CD4-positive, alpha-beta T cell treated with Interleukin-10 for 1 hour (primary cell): ENCODE measurements at regions not wholly inside any gene's neighbourhood (a gene's known extent, or its start where the extent isn't known, plus 50 kb on each side); places are given as distances from the start of the nearest gene placed in this dataset.
"Not testable (repeated sequence)": the region's sequence is repeated elsewhere in the genome, so short reads cannot be mapped to it uniquely, and the experiment has no call there.

Experiments
- DNase-seq: peaks from one replicate; pipeline ENCODE4 v3.0.0-alpha.2; 2020

DNA sequence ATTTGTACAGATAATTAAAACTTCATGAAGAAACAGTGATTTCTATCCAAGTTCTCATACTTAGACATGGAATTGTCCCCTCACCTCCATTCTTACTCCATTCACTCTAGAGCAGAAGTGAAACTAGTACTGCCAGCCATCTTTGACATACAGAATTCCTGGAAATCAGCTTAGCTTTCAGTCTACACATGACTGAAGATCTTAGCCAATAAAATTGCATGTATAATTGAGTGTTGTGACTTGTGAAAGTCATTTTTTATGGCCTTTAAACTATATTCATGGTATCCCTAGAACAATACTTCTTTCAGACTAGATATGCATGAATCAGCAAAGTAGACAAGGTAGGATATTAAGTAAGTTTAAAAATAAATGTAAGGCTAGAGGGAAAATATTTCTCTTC lies 705.2 kb upstream of the ZNF608 start:
- DNase-seq: no peak

DNA sequence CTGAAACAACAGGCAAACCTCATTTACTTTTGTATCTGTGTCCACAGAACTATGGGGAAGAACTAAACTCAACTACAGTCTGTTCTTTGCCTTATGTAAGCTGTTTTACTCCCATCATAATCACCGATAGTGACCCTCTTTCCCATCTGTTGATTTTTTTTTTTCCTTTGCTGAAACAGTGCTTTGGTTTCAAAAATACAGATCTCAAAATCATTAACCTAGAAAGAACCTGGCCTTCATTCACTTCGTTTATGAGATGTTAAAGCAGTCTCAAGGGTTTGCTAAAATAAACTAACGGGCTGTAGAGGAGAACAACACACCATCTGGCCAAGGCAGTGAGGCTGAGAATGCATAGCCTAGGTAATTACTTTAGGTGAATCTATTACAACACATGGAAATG lies 706.6 kb upstream of the ZNF608 start:
- DNase-seq: no peak

DNA sequence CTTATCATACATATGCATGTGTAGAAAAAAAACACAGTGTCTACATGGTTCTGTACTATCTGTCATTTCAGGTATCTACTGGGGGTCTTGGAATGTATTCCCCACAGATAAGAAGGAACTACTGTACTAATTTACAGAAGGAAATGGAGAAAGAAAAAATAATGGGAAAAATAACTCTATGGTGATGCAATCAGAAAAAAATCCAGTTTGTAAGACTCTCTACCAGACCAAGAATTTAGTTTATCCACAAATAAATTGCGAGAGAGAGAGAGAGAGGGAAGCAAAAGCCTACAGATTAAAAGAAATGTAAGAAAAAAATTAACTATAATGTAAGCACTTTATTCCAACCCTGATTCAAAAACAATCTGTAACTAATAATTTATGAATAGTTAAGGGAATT lies 708.6 kb upstream of the ZNF608 start:
- no peak for DNase-seq

DNA sequence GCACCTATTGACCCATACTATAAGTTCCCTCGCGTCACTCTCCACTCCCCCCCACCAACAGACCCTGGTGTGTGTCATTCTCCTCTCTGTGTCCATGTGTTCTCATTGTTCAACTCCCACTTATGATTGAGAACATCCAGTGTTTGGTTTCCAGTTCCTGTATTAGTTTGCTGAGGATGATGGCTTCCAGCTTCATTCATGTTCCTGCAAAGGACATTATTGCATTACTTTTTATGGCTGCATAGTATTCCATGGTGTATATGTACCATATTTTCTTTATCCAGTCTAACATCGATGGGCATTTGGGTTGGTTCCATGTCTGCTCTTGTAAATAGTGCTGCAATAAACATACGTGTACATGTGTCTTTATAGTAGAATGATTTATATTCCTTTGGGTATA lies 709.6 kb upstream of the ZNF608 start:
- DNase-seq: not testable (repeated sequence)

DNA sequence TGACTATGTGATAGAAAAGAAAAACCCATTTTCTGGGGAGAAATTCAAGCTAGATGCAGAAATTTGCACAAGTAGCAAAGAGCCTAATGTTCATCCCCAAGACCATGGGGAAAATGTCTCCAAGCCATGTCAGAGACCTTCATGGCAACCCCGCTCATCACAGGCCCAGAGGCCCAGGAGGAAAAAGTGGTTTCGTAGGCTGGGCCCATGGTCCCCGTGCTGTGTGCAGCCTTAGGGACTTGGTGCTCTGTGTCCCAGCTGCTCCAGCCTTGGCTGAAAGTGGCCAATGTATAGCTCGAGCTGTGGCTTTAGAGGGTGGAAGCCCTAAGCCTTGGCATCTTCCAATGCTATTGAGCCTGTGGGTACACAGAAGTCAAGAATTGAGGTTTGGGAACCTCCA lies 711.2 kb upstream of the ZNF608 start:
- no peak for DNase-seq

DNA sequence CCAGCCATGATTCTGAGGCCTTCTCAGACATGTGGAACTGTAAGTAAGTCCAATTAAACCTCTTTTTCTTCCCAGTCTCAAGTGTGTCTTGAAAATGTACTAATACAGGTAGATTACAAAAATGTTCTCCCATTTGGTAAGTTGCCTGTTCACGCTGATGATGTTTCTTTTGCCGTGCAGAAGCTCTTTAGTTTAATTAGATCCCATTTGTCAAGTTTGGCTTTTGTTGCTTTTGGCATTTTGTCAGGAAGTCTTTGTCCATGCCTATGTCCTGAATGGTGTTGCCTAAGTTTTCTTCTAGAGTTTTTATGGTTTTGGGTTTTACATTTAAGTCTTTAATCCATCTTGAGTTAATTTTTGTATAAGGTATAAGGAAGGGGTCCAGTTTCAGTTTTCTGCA lies 712.5 kb upstream of the ZNF608 start:
- not testable (repeated sequence) for DNase-seq

DNA sequence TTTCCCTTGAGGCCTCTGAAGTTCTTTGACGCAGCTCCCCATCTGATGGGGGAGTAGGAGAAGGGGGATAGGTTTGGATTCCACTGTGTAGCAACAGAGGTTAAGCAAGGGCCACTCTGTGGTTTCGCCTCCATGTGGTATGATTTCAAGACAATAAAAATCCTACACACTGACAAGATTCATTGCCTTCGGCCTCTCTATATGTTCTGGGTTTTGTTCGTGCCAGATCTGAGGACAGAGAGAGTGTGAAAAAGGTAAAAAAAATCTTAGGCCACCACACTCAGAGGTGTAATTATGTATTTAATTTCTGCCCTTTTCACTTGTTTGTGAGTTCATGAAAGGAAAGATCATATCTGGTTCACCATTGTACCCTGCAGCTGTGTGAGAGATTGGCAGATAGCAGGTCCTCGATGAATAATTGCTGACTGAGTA lies 715.2 kb upstream of the ZNF608 start:
- no peak for DNase-seq

DNA sequence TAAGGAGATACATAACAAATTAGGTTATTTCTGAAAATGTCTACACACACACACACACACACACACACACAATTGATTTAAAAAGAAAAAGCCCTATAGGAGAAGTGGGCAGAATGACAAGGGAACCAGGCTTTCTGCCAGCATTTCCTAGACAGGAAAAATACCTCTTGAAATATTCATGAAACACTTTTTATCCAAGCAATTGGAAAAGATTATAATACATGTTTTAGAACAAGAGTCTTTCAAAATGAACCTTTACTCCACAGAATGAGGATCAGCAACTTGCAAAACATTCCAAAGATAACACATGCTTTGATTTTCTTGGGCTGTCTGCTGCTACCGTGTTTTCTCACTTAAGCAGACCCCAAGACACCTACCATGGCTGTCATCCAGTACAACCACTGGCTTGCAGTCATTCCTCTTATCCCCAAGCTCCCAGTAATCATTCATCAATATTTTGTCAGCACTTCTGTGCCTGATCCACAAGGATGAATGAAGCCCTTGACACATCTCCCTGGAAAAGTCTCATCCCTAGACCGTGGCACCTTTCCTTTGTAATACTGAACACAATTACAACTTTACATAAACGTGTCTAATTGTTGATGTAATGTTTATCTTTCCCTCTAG lies 717.1 kb upstream of the ZNF608 start:
- DNase-seq: no peak

DNA sequence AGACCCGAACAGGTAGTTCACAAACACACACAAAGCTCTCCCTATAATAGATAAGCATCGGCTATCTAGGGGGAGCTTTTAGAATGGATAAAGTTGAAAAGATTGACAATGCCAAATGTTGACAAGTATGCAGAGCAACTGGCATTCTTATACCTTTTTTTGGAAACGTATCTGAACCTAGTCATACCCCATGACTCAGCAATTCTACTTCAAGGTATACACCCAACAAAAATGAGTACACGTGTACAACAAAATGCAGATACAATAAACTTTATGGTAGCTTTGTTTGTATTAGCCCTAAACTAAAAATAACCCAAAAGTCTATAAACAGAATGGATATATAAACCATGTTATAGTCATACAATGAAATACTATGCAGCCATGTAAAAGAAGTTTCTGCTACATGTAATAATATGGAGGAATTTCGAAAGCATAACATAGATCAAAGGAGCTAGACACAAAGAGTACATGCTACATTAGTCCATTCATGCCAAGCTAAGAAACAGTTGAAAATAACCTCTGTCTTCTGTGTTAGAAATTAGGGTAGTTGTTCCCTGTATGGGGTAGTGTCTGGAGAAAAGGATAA lies 718.5 kb upstream of the ZNF608 start:
- DNase-seq: no peak

DNA sequence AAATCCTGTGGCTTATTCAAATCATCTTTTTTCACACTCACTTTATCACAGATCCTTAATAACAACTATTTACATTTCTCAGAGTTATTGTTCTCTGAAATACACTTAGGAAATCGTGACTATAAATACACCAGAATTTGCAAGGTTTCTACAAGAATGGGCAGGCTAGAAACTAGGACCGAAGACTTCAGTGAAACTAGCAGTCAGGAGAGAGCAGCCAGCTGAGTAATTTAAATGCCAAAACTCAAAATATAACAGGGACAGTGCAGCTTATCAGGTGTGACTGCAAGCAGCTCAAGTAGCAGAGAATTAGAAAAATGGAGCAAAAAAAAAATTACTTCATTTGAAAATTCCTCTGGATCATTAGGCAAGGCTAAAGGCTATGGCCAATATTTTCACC lies 719.3 kb upstream of the ZNF608 start:
- DNase-seq: no peak

DNA sequence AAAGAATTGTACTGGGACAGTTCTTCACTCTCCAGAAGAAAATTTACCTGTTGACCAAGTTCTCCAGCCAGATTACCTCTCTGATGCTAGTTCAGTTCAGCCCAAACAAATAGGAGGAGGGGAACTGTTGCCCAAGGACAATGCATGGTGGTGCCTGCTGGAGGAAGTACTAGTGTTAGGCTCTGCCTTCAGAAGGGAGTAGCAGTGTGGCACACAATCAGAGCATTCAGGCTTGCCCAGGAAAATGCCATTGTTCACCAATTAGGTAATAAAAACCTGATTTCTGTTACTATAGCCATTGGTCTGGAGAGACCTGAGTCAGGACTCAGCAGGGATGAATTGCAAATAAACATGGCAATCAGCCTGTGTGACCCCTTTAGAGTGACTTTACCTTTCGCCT lies 720.8 kb upstream of the ZNF608 start:
- no peak for DNase-seq

DNA sequence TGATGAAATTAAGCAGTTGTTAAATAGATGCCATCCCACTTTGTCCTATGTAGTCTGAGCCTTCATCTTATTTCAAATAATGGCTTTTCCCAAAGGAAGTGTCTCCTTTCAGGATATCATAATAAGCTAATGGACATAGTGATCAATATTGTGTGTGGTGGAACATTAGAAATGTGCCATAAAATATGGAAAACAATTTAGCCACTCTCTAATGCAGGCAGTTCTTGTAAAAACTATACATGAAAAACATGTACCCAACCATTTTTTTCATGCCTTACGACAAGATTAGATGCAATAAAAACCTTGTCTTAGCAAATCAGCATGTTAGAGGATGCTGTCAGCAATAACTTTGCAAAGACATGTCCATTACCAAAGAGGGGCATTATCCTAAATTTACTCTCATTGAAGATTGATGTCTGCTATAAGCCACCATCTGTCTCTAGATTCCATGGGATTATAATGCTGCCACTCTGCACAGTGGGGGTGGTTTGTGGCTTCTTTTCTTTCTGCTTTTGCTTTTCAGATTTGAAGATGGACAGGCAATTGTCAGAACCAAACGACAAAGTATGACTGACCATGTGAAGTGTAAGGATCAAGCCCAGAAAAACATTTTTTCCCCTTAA lies 724.0 kb upstream of the ZNF608 start:
- no peak for DNase-seq

DNA sequence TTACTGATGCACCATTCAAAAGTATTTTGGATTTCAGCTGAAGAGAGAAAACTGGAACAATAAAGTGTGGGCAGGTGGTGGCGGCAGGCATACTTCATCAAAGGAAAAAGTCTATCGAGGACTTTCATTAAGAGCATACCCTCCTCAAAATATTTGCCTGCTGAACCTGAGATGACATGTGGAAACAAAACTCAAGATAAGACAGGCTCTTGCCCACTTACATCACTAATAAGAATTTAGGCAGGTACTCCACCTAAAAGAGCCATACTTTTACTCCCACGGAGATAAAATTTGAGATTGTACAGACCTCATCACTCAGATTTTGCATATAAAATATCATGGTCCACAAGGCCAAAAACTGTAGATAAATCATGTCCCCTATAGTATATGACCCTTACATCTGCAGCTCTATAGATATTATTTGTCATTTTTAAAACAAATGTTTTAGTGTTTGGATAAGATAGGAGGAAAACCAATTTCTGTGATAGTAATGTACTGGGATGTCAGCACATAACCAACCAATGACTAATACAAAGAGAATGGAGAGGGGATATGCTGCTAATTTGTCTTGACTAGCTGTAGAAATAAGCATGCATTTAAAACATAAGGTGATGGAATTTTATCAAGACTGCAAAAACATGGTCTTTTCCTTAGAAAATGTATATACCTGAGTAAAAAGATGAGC lies 730.6 kb upstream of the ZNF608 start:
- no peak for DNase-seq

DNA sequence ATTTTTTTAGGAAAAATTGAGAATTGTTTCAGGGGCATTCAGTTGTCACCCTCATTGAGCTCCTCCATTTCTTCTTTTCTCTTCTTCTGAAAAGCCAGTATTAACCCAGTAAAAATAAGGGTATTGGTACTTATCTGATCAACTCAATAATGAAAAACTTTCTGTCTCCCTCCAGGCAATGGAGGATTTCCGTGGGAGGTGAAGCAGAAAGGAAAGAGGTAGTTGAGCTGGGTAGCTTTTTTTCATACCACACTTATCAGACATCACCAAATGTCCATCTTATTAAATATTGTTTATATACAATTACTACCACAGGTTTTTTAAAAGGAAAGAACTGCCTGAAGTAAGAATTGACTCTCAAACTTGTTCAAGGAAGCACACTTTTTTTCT lies 731.1 kb upstream of the ZNF608 start:
- no peak for DNase-seq

DNA sequence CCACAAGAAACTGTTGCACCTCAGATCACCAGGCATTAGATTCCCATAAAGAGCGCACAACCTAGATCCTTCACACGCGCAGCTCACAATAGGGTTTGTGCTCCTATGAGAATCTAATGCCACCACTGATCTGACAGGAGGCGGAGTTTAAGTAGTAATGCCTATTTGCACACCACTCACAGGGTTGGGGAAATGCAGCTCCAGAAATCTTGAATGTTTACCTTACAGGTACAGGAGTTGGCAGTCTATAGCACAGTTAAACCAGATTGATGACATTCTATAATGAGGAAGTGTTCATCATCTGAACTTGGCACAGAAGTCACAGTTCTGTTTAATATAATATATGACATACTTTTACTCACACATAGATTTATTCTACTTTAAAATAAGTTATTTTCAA lies 732.2 kb upstream of the ZNF608 start:
- no peak for DNase-seq

DNA sequence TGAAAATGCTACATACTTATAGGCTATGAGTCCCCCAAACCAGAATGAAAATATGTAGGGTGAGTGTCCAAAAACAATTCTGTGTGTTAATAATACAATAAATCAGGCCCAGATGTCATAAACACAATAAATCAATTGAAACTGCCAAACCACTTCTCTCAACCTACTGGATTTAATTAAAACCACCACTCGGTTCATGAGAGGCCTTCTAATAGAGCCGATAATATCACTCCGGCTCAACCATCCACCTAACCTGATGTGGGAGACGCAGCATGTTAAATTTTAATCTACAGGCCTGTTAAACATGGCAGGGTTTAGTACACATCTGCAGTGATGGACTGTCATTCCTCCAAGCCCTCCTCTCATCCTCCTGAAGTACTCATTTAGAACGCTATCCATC lies 734.5 kb upstream of the ZNF608 start:
- no peak for DNase-seq

DNA sequence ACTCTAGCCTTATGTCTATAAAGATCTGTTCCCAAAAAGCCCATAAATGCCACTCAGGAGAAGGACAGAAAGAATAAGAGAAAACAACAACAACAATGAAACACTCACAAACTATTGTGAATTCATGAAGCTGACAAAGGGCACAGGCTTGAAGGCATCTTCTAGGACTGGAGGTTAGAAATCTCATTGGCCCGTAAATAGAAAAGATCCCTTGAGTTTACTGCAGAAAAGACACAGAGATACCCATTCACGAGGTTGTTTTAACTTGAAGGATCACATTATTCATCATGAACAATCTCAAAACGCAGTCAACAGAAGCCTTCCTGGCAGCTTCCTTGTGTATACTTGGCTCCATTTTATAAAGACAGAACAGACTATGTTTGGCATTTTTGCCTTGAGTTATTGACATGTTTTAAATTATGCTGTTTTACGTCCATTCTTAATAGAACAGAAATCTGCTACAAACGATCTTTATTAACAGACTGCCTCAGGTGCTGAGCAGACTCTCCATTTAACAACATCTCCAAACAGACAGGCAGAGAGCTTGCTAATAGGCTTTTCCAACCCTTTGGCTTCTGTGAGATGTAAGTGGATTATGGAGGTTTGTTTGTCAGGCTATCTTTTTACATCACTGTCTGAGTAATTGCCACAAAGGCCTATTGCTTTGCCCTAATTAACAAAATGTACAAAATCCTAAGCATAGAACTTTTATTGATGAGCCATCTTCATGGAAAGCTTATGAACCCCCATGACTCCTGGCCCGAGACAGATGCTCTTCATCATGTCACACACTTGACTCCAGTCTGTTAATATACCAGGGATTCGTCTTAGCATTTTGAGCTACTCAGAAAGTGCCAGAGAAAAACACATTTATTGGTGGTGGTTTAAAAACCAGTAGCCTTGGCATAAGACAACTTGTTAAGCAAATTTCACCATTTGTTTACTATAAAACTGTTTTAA lies 735.3 kb upstream of the ZNF608 start:
- DNase-seq: no peak

DNA sequence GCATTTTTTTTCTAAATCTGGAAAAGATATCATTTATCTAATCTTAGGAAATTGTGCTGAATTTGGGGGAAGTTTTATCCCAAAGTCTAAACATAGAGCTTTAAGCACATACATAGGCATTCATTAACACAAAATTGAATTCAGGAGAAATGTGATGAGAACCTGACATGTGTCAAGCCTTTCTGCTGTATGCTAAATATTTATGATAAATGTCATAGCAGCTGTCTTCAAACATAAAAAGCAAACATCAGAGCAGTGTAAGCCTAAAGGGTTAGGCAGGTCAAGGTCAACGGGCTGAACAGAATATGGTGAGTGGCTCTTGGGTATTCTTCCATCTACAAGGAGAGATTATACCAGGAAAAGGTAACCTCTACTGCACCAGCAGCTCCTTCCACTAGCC lies 737.2 kb upstream of the ZNF608 start:
- DNase-seq: no peak

DNA sequence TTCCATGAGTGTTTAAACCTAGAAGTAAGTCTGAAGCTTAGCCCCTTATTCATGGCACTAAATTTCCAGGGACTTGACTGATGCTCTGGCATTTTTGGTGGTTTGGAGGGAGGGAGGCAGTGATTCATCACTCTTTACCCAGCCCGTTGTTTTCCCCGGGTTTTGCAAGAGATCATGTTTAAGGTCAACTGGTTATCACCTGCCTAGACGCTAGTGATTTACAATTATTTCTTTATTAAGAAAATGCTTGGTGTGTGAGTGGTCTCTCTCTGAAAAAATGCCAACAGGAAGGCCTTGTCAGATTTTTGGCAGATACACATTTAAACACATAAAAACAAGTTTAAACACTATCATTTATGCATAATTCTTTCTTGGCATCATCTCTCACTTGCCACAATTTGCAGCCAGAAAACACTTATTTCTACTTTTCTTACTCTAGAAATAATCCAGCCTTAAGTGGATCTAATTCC lies 737.9 kb upstream of the ZNF608 start:
- no peak for DNase-seq

DNA sequence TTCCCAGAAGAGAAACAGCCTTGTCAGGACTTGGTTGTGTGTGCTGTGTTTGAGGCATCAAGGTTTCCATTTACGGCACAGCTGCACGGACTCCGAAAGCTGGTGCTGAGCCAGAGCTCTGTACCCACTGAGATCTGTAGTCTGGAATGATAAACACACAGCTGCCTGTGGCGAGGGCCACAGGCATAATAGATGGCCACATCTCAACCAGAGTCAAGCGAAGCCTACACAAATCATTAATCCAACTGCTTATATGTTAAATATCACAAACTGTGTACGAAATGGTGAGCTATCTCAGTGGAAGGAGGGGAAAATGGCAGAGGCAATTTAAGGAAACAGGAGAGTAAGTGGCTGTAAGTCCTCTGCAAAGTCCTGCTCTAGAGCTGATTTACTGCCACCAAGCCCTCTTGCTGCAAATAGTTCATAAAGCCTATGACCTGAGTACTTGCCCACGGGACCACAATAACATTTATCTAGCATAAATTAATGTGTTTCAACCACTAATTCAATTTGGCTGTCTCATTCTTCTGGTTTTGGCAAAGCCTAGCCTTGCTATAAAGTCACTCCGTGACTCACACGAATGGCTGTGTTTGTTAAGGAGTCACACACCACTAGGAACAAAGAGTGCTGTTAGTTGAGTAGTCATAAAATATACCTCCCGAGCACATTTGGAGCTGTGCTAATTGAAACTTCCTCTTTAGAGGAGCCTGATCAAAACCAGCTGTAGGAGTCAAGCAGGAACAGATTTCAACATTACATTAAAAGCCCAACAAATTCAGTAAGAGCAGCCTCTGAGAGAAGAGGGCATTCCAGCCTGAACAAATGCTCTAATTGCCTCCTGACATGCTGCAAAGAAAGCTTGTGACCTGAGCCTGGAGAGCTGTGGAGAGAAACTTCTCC lies 738.6 kb upstream of the ZNF608 start:
- DNase-seq: no peak

DNA sequence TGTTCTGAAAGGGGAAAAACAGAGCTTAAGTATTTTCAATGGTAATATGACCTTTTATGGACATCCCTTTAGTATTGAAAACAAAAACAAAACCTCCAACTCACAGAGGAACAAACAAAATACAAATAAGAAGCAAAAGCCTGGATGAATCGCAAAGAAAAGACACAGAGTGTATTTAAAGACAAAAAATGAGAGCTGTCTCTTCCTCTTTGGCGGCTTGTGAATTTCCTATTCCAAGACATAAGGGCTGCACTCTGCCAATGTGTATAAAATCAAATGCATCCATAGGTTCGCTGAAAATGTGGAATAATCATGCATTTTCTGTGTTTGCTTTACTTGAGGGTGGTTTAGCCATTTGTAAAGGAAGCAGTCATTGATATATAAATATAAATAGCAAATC lies 739.3 kb upstream of the ZNF608 start:
- no peak for DNase-seq

DNA sequence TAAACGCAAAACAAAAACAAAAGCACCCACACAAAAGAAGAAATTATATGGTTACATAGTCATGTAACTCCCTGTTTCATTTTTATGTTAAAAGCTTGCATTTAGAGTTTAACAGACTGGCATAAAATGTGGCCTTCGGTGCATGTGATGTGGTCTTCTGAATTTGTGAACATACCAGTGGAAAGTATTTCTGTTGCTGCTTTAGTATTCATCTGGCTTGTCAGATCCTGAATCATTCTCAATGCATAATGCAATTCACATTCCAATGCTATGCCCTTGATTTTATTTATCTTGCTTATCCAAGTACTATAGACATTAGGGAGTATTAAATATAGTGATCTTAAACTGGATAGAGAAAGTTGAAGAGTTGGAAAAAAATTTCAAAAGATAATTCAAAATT lies 740.2 kb upstream of the ZNF608 start:
- no peak for DNase-seq
